ENCODE measurements at regions not wholly inside any gene's neighbourhood (a gene's known extent, or its start where the extent isn't known, plus 50 kb on each side); places are given as distances from the start of the nearest gene placed in this dataset.

- Histone ChIP-seq H3K36me3 (ENCODE audit: control insufficient read depth in 2 of 2, insufficient read depth in 2 of 2, low read length in 1 of 2) (no peaks in the 10 kb centered on the region), H3K27me3 (ENCODE audit: control insufficient read depth in 1 of 2, insufficient read depth in 2 of 2, low read length in 2 of 2) (no peaks in the 10 kb centered on the region), H3K9me3 (ENCODE audit: control insufficient read depth in 2 of 2, insufficient read depth in 1 of 2, low read depth in 1 of 2, low read length in 1 of 2) (no peaks in the 10 kb centered on the region), H3K4me3 (ENCODE audit: low read depth in 1 of 2, low read length in 2 of 2) (no peak overlapping the region), H3K4me1 (ENCODE audit: control insufficient read depth in 2 of 2, insufficient read depth in 2 of 2, low read length in 1 of 2) (no peaks in the 10 kb centered on the region), H3K27ac (ENCODE audit: low read depth in 2 of 2, low read length in 1 of 2) (no peak overlapping the region)
- 0 to 58% methylated on average over 1 of the region's 1 CpG for WGBS, 2 donors
Measured at GRCh38 chr9:115494393-115494792, 376.4 kb upstream of the TNC start.

GRCh38 chr9:115495052-115495635 lies 377.2 kb upstream of the TNC start:
- H3K27me3 ChIP-seq (ENCODE audit: control insufficient read depth in 1 of 2, insufficient read depth in 2 of 2, low read length in 2 of 2): no peaks in the 10 kb centered on the region
- no peak overlapping the region for H3K27ac ChIP-seq (ENCODE audit: low read depth in 2 of 2, low read length in 1 of 2)
- no peak overlapping the region for H3K4me3 ChIP-seq (ENCODE audit: low read depth in 1 of 2, low read length in 2 of 2)
- H3K36me3 ChIP-seq (ENCODE audit: control insufficient read depth in 2 of 2, insufficient read depth in 2 of 2, low read length in 1 of 2): no peaks in the 10 kb centered on the region
- 36 to 40% methylated on average over 6 of the region's 6 CpGs for WGBS, 2 donors
- no peaks in the 10 kb centered on the region for H3K9me3 ChIP-seq (ENCODE audit: control insufficient read depth in 2 of 2, insufficient read depth in 1 of 2, low read depth in 1 of 2, low read length in 1 of 2)
- no peaks in the 10 kb centered on the region for H3K4me1 ChIP-seq (ENCODE audit: control insufficient read depth in 2 of 2, insufficient read depth in 2 of 2, low read length in 1 of 2)

- no peaks in the 10 kb centered on the region for H3K36me3 ChIP-seq (ENCODE audit: control insufficient read depth in 2 of 2, insufficient read depth in 2 of 2, low read length in 1 of 2)
- no peaks in the 10 kb centered on the region for H3K27me3 ChIP-seq (ENCODE audit: control insufficient read depth in 1 of 2, insufficient read depth in 2 of 2, low read length in 2 of 2)
- no peak overlapping the region for H3K27ac ChIP-seq (ENCODE audit: low read depth in 2 of 2, low read length in 1 of 2)
- no peaks in the 10 kb centered on the region for H3K9me3 ChIP-seq (ENCODE audit: control insufficient read depth in 2 of 2, insufficient read depth in 1 of 2, low read depth in 1 of 2, low read length in 1 of 2)
- no peaks in the 10 kb centered on the region for H3K4me1 ChIP-seq (ENCODE audit: control insufficient read depth in 2 of 2, insufficient read depth in 2 of 2, low read length in 1 of 2)
- no peak overlapping the region for H3K4me3 ChIP-seq (ENCODE audit: low read depth in 1 of 2, low read length in 2 of 2)
Measured at GRCh38 chr9:115495836-115496235, 377.9 kb upstream of the TNC start.

GRCh38 chr9:115498303-115498702 lies 380.3 kb upstream of the TNC start:
- no peaks in the 10 kb centered on the region for H3K9me3 ChIP-seq (ENCODE audit: control insufficient read depth in 2 of 2, insufficient read depth in 1 of 2, low read depth in 1 of 2, low read length in 1 of 2)
- no peak overlapping the region for H3K4me3 ChIP-seq (ENCODE audit: low read depth in 1 of 2, low read length in 2 of 2)
- no peaks in the 10 kb centered on the region for H3K27me3 ChIP-seq (ENCODE audit: control insufficient read depth in 1 of 2, insufficient read depth in 2 of 2, low read length in 2 of 2)
- H3K27ac ChIP-seq (ENCODE audit: low read depth in 2 of 2, low read length in 1 of 2): no peak overlapping the region
- H3K4me1 ChIP-seq (ENCODE audit: control insufficient read depth in 2 of 2, insufficient read depth in 2 of 2, low read length in 1 of 2): no peaks in the 10 kb centered on the region
- 47 to 54% methylated on average over 4 of the region's 4 CpGs for WGBS, 2 donors
- H3K36me3 ChIP-seq (ENCODE audit: control insufficient read depth in 2 of 2, insufficient read depth in 2 of 2, low read length in 1 of 2): no peaks in the 10 kb centered on the region

GRCh38 chr9:115507148-115507547 lies 389.2 kb upstream of the TNC start:
- H3K4me3 ChIP-seq (ENCODE audit: low read depth in 1 of 2, low read length in 2 of 2): no peak overlapping the region
- no peaks in the 10 kb centered on the region for H3K36me3 ChIP-seq (ENCODE audit: control insufficient read depth in 2 of 2, insufficient read depth in 2 of 2, low read length in 1 of 2)
- H3K4me1 ChIP-seq (ENCODE audit: control insufficient read depth in 2 of 2, insufficient read depth in 2 of 2, low read length in 1 of 2): no peaks in the 10 kb centered on the region
- no peaks in the 10 kb centered on the region for H3K9me3 ChIP-seq (ENCODE audit: control insufficient read depth in 2 of 2, insufficient read depth in 1 of 2, low read depth in 1 of 2, low read length in 1 of 2)
- no peak overlapping the region for H3K27ac ChIP-seq (ENCODE audit: low read depth in 2 of 2, low read length in 1 of 2)
- H3K27me3 ChIP-seq (ENCODE audit: control insufficient read depth in 1 of 2, insufficient read depth in 2 of 2, low read length in 2 of 2): no peaks in the 10 kb centered on the region

- no peak overlapping the region for H3K27ac ChIP-seq (ENCODE audit: low read depth in 2 of 2, low read length in 1 of 2)
- H3K4me3 ChIP-seq (ENCODE audit: low read depth in 1 of 2, low read length in 2 of 2): no peak overlapping the region
- no peaks in the 10 kb centered on the region for H3K4me1 ChIP-seq (ENCODE audit: control insufficient read depth in 2 of 2, insufficient read depth in 2 of 2, low read length in 1 of 2)
- H3K36me3 ChIP-seq (ENCODE audit: control insufficient read depth in 2 of 2, insufficient read depth in 2 of 2, low read length in 1 of 2): no peaks in the 10 kb centered on the region
- H3K27me3 ChIP-seq (ENCODE audit: control insufficient read depth in 1 of 2, insufficient read depth in 2 of 2, low read length in 2 of 2): no peaks in the 10 kb centered on the region
- H3K9me3 ChIP-seq (ENCODE audit: control insufficient read depth in 2 of 2, insufficient read depth in 1 of 2, low read depth in 1 of 2, low read length in 1 of 2): no peaks in the 10 kb centered on the region
- WGBS, 2 donors: 82 to 90% methylated on average over 3 of the region's 3 CpGs
Measured at GRCh38 chr9:115513148-115513547, 395.2 kb upstream of the TNC start.

- H3K4me1 ChIP-seq (ENCODE audit: control insufficient read depth in 2 of 2, insufficient read depth in 2 of 2, low read length in 1 of 2): no peaks in the 10 kb centered on the region
- no peaks in the 10 kb centered on the region for H3K9me3 ChIP-seq (ENCODE audit: control insufficient read depth in 2 of 2, insufficient read depth in 1 of 2, low read depth in 1 of 2, low read length in 1 of 2)
- no peak overlapping the region for H3K27ac ChIP-seq (ENCODE audit: low read depth in 2 of 2, low read length in 1 of 2)
- H3K4me3 ChIP-seq (ENCODE audit: low read depth in 1 of 2, low read length in 2 of 2): no peak overlapping the region
- no peaks in the 10 kb centered on the region for H3K27me3 ChIP-seq (ENCODE audit: control insufficient read depth in 1 of 2, insufficient read depth in 2 of 2, low read length in 2 of 2)
- H3K36me3 ChIP-seq (ENCODE audit: control insufficient read depth in 2 of 2, insufficient read depth in 2 of 2, low read length in 1 of 2): no peaks in the 10 kb centered on the region
Measured at GRCh38 chr9:115514454-115514853, 396.5 kb upstream of the TNC start.

GRCh38 chr9:115517335-115518075 lies 399.5 kb upstream of the TNC start:
- H3K27ac ChIP-seq (ENCODE audit: low read depth in 2 of 2, low read length in 1 of 2): no peak overlapping the region
- H3K27me3 ChIP-seq (ENCODE audit: control insufficient read depth in 1 of 2, insufficient read depth in 2 of 2, low read length in 2 of 2): no peaks in the 10 kb centered on the region
- H3K4me1 ChIP-seq (ENCODE audit: control insufficient read depth in 2 of 2, insufficient read depth in 2 of 2, low read length in 1 of 2): no peaks in the 10 kb centered on the region
- H3K9me3 ChIP-seq (ENCODE audit: control insufficient read depth in 2 of 2, insufficient read depth in 1 of 2, low read depth in 1 of 2, low read length in 1 of 2): no peaks in the 10 kb centered on the region
- no peaks in the 10 kb centered on the region for H3K36me3 ChIP-seq (ENCODE audit: control insufficient read depth in 2 of 2, insufficient read depth in 2 of 2, low read length in 1 of 2)
- H3K4me3 ChIP-seq (ENCODE audit: low read depth in 1 of 2, low read length in 2 of 2): no peak overlapping the region

- Histone ChIP-seq H3K9me3 (ENCODE audit: control insufficient read depth in 2 of 2, insufficient read depth in 1 of 2, low read depth in 1 of 2, low read length in 1 of 2) (no peaks in the 10 kb centered on the region), H3K27ac (ENCODE audit: low read depth in 2 of 2, low read length in 1 of 2) (no peak overlapping the region), H3K27me3 (ENCODE audit: control insufficient read depth in 1 of 2, insufficient read depth in 2 of 2, low read length in 2 of 2) (no peaks in the 10 kb centered on the region), H3K4me3 (ENCODE audit: low read depth in 1 of 2, low read length in 2 of 2) (no peak overlapping the region), H3K4me1 (ENCODE audit: control insufficient read depth in 2 of 2, insufficient read depth in 2 of 2, low read length in 1 of 2) (no peaks in the 10 kb centered on the region), H3K36me3 (ENCODE audit: control insufficient read depth in 2 of 2, insufficient read depth in 2 of 2, low read length in 1 of 2) (no peaks in the 10 kb centered on the region)
- 73 to 79% methylated on average over 3 of the region's 3 CpGs for WGBS, 2 donors
Measured at GRCh38 chr9:115520646-115521045, 402.7 kb upstream of the TNC start.

- 63 to 67% methylated on average over 3 of the region's 3 CpGs for WGBS, 2 donors
- no peak overlapping the region for H3K27ac ChIP-seq (ENCODE audit: low read depth in 2 of 2, low read length in 1 of 2)
- no peak overlapping the region for H3K4me3 ChIP-seq (ENCODE audit: low read depth in 1 of 2, low read length in 2 of 2)
- H3K4me1 ChIP-seq (ENCODE audit: control insufficient read depth in 2 of 2, insufficient read depth in 2 of 2, low read length in 1 of 2): no peaks in the 10 kb centered on the region
- no peaks in the 10 kb centered on the region for H3K27me3 ChIP-seq (ENCODE audit: control insufficient read depth in 1 of 2, insufficient read depth in 2 of 2, low read length in 2 of 2)
- no peaks in the 10 kb centered on the region for H3K9me3 ChIP-seq (ENCODE audit: control insufficient read depth in 2 of 2, insufficient read depth in 1 of 2, low read depth in 1 of 2, low read length in 1 of 2)
- no peaks in the 10 kb centered on the region for H3K36me3 ChIP-seq (ENCODE audit: control insufficient read depth in 2 of 2, insufficient read depth in 2 of 2, low read length in 1 of 2)
Measured at GRCh38 chr9:115522912-115523311, 405.0 kb upstream of the TNC start.

All from esophagus (tissue), 2 donors.